Kasumi-1 (cell line): ENCODE measurements at regions not wholly inside any gene's neighbourhood (a gene's known extent, or its start where the extent isn't known, plus 50 kb on each side); places are given as distances from the start of the nearest gene placed in this dataset.

Experiments used
- DNase-seq, 2 experiments: peaks; one replicate each; lab custom pipeline; 2025; lab: John Stamatoyannopoulos, UW

GRCh38 chr4:73929278-73929677 is 52.5 kb downstream of the PF4 start:
- DNase-seq: no peak

GRCh38 chr4:73923631-73923937 is 54.4 kb downstream of the CXCL1 start:
- no peak for DNase-seq

GRCh38 chr4:73922766-73923630 is 53.8 kb downstream of the CXCL1 start:
- peak; percentile 35 to 59 for DNase-seq

- no peak for DNase-seq
Observed at GRCh38 chr4:73922317-73922716, 53.1 kb downstream of the CXCL1 start.
